GM23338 (cell line): ENCODE measurements at regions not wholly inside any gene's neighbourhood (a gene's known extent, or its start where the extent isn't known, plus 50 kb on each side); places are given as distances from the start of the nearest gene placed in this dataset.

Experiments
- ATAC-seq: fragments of 200-7000 bp; cut with Tn5 transposase; 3 replicates; pipeline ENCODE4 v1.9.1; 2020
- DNase-seq: peaks from one replicate; pipeline ENCODE4 v3.0.0-alpha.2; 2015; ENCODE audit warnings: low spot score
- H2AFZ ChIP-seq: fragments of 200-600 bp; sonication (generic); 2 replicates; pipeline ENCODE4 v1.8.0; 2016; ENCODE audit warnings: antibody characterized with exemption, mild to moderate bottlenecking, moderate library complexity
- H3F3A ChIP-seq: fragments of 200-600 bp; sonication (generic); replicated peaks from 2 replicates; pipeline ENCODE4 v1.8.0; 2017; ENCODE audit warnings: antibody characterized with exemption, mixed run types, low read depth
- H3K27ac ChIP-seq: fragments of 200-600 bp; sonication (generic); 2 replicates; pipeline ENCODE4 v1.6.1; 2016; ENCODE audit warnings: low read depth
- H3K27me3 ChIP-seq: fragments of 200-600 bp; sonication (generic); 2 replicates; pipeline ENCODE4 v1.8.0; 2016; ENCODE audit warnings: mild to moderate bottlenecking, mixed run types, moderate library complexity; ENCODE audit not compliant: insufficient read depth
- H3K36me3 ChIP-seq: fragments of 200-600 bp; sonication (generic); 2 replicates; pipeline ENCODE4 v1.8.0; 2016; ENCODE audit warnings: mild to moderate bottlenecking; ENCODE audit not compliant: insufficient read depth
- H3K4me1 ChIP-seq: fragments of 200-600 bp; sonication (generic); 2 replicates; pipeline ENCODE4 v1.8.0; 2016; ENCODE audit warnings: mild to moderate bottlenecking, moderate library complexity; ENCODE audit not compliant: insufficient read depth
- H3K4me2 ChIP-seq: fragments of 200-600 bp; sonication (generic); 2 replicates; pipeline ENCODE4 v1.7.1; 2017; ENCODE audit warnings: mixed run types
- H3K4me3 ChIP-seq: fragments of 200-600 bp; sonication (generic); 2 replicates; pipeline ENCODE4 v1.6.1; 2016; ENCODE audit warnings: mixed run types
- H3K79me2 ChIP-seq: fragments of 200-600 bp; sonication (generic); replicated peaks from 2 replicates; pipeline ENCODE4 v1.8.0; 2017; ENCODE audit warnings: mild to moderate bottlenecking; ENCODE audit not compliant: insufficient read depth
- H3K9me2 ChIP-seq: fragments of 200-600 bp; sonication (generic); 2 replicates; pipeline ENCODE4 v1.8.0; 2017; ENCODE audit not compliant: insufficient read depth
- H4K20me1 ChIP-seq: fragments of 200-600 bp; sonication (generic); replicated peaks from 2 replicates; pipeline ENCODE4 v1.8.0; 2017; ENCODE audit warnings: mild to moderate bottlenecking; ENCODE audit not compliant: insufficient read depth
- H3K27ac Mint-ChIP-seq: 2 replicates; pipeline ENCODE4 v1.8.0; 2020; ENCODE audit warnings: inconsistent platforms, mild to moderate bottlenecking, moderate library complexity, mixed read lengths
- H3K27me3 Mint-ChIP-seq: 3 replicates; pipeline ENCODE4 v1.8.0; 2022; ENCODE audit warnings: low read depth, mild to moderate bottlenecking, moderate library complexity, mixed read lengths, inconsistent platforms; ENCODE audit not compliant: insufficient read depth, poor library complexity
- H3K36me3 Mint-ChIP-seq: 3 replicates; pipeline ENCODE4 v1.8.0; 2021; ENCODE audit warnings: low read depth, mild to moderate bottlenecking, inconsistent platforms, moderate library complexity, mixed read lengths
- H3K4me1 Mint-ChIP-seq: 3 replicates; pipeline ENCODE4 v1.8.0; 2020; ENCODE audit warnings: mild to moderate bottlenecking, inconsistent platforms, mixed read lengths
- H3K4me3 Mint-ChIP-seq: 3 replicates; pipeline ENCODE4 v1.8.0; 2021; ENCODE audit warnings: moderate library complexity, mild to moderate bottlenecking, inconsistent platforms, mixed read lengths
- H3K9me3 Mint-ChIP-seq: 3 replicates; pipeline ENCODE4 v1.8.0; 2020; ENCODE audit warnings: moderate library complexity, mild to moderate bottlenecking, inconsistent platforms, mixed read lengths
- CTCF ChIP-seq, 2 experiments: fragments of 200-600 bp in 1 of 2; sonication (generic) in 1 of 2; conservative IDR thresholded peaks; 2 replicates each; pipeline versions ENCODE4 v1.5.1 to v1.6.1; 2016 to 2017; ENCODE audit warnings: antibody characterized with exemption in 2 of 2, low read depth in 2 of 2, mild to moderate bottlenecking in 2 of 2, moderate library complexity in 1 of 2
- EZH2 ChIP-seq: fragments of 200-600 bp; sonication (generic); IDR thresholded peaks from one replicate; pipeline ENCODE4 v1.8.0; 2017; ENCODE audit warnings: antibody characterized with exemption, mild to moderate bottlenecking, low read depth; ENCODE audit not compliant: unreplicated experiment
- NANOG ChIP-seq: IDR thresholded peaks from 2 replicates; pipeline ENCODE4 v1.6.1; 2016; ENCODE audit warnings: antibody characterized with exemption, borderline replicate concordance
- STAT1 ChIP-seq: IDR thresholded peaks from one replicate; pipeline ENCODE4 v1.6.1; 2016; ENCODE audit warnings: antibody characterized with exemption; ENCODE audit not compliant: unreplicated experiment
- ZNF331 ChIP-seq: fragments of 250-450 bp; sonication (Bioruptor Pico); IDR thresholded peaks from 2 replicates; pipeline ENCODE4 v1.5.0; 2020; ENCODE audit warnings: low read depth, mild to moderate bottlenecking, moderate library complexity
- ZNF462 ChIP-seq: fragments of 250-450 bp; sonication (Bioruptor Pico); IDR thresholded peaks from 2 replicates; pipeline ENCODE4 v1.5.0; 2020; ENCODE audit warnings: mild to moderate bottlenecking, moderate library complexity

GRCh38 chr19:32189956-32190706 lies 155.3 kb upstream of the ZNF507 start (continued):
- TF ChIP-seq ZNF462 (CRISPR knock-in tag) (no peak), STAT1 (no peak)

GRCh38 chr19:32191921-32192320 lies 153.5 kb upstream of the ZNF507 start:
- Histone ChIP-seq H3K27me3 (no peaks in the 10 kb centered on the region), H3K27ac (no peak overlapping the region), H2AFZ (no peak overlapping the region), H3K4me2 (no peak overlapping the region), H3F3A (no peaks in the 10 kb centered on the region), H3K4me3 (no peak overlapping the region), H3K79me2 (no peaks in the 10 kb centered on the region), H3K4me1 (no peaks in the 10 kb centered on the region), H3K9me2 (no peaks in the 10 kb centered on the region; the same call in 1 of the 2 replicates), H4K20me1 (no peaks in the 10 kb centered on the region), H3K36me3 (no peaks in the 10 kb centered on the region)
- Mint-ChIP-seq H3K27ac (no peak overlapping the region), H3K9me3 (peaks cover 9% of the 10 kb centered on the region), H3K4me3 (no peak overlapping the region), H3K4me1 (no peaks in the 10 kb centered on the region), H3K36me3 (no peaks in the 10 kb centered on the region), H3K27me3 (peaks cover 1% of the 10 kb centered on the region)
- TF ChIP-seq CTCF (conservative IDR thresholded peaks at IDR 0.05; ENCODE audit: low read depth in 2 of 2) (no peak), ZNF462 (CRISPR knock-in tag) (no peak), EZH2 (no peak), NANOG (no peak), ZNF331 (CRISPR knock-in tag) (no peak)
- ATAC-seq: no peak
- DNase-seq: no peak
